Left ventricle myocardium inferior (tissue), 1 donor: ENCODE measurements at regions not wholly inside any gene's neighbourhood (a gene's known extent, or its start where the extent isn't known, plus 50 kb on each side); places are given as distances from the start of the nearest gene placed in this dataset.
"Not testable (repeated sequence)": the region's sequence is repeated elsewhere in the genome, so short reads cannot be mapped to it uniquely, and the experiment has no call there.

ENCODE experiments used
- DNase-seq: peaks from one replicate; pipeline ENCODE4 v3.0.0-alpha.2; 2020
- H3K27ac ChIP-seq: fragments of 200-600 bp; replicated peaks from 2 replicates; pipeline ENCODE4 v1.8.0; 2021
- H3K27me3 ChIP-seq: fragments of 200-600 bp; 2 replicates; pipeline ENCODE4 v1.8.0; 2021; ENCODE audit warnings: low read depth
- H3K36me3 ChIP-seq: fragments of 200-600 bp; 2 replicates; pipeline ENCODE4 v1.8.0; 2021
- H3K4me1 ChIP-seq: fragments of 200-600 bp; 2 replicates; pipeline ENCODE4 v1.8.0; 2021
- H3K4me3 ChIP-seq: fragments of 200-600 bp; 2 replicates; pipeline ENCODE4 v1.8.0; 2021; ENCODE audit warnings: mild to moderate bottlenecking, moderate library complexity
- H3K9me3 ChIP-seq: fragments of 200-600 bp; replicated peaks from 2 replicates; pipeline ENCODE4 v1.8.0; 2021
- CTCF ChIP-seq: fragments of 200-600 bp; IDR thresholded peaks from 2 replicates; pipeline ENCODE4 v1.8.0; 2021; ENCODE audit warnings: antibody characterized with exemption, mild to moderate bottlenecking, borderline replicate concordance
- intact Hi-C: fragments of 100-400 bp; cut with micrococcal nuclease; formaldehyde crosslinking; loops from one replicate; pipeline ENCODE4 v1.11.0; 2022
- donor health status: DM: no; HTN: yes; CAD: no; lungs with severe emphysema.

DNA sequence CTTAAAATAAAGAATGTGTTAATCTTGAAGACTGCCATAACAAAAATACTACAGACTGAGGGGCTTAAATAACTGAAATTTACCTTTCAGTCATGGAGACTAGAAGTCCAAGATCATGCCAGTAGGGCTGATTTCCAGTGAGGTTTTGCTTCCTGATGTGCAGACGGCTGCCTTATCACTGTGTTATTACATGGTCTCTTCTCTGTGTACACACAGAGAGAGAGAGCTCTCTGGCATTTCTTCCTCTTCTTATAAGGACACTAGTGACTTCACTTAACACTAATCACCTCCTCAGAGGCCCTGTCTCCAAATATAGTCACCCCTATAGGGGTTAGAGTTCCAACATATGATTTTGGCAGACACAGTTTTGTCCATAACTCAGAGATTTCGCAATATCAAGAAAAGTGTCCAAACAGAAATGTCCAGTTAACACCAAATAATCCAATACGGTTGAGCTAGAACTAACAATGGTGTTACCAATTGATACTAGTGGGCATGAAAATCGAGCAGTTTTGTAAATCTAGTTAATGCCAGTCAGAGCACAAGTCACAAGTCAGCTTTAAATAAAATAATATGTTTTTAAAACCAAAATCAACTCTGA lies 399.8 kb downstream of the ADCYAP1 start:
- H3K36me3 ChIP-seq, result no peaks in the 10 kb centered on the region
- TF ChIP-seq CTCF, result no peak
- H3K4me3 ChIP-seq, result no peak overlapping the region
- intact Hi-C loops, result no loop called here
- no peak overlapping the region for H3K27ac ChIP-seq
- H3K9me3 ChIP-seq, result peaks cover 5% of the 10 kb centered on the region
- H3K27me3 ChIP-seq, result no peaks in the 10 kb centered on the region
- no peaks in the 10 kb centered on the region for H3K4me1 ChIP-seq
- no peak for DNase-seq

- intact Hi-C loops, result no loop called here
- Histone ChIP-seq H3K4me1 (no peaks in the 10 kb centered on the region), H3K4me3 (no peak overlapping the region), H3K27ac (no peak overlapping the region), H3K36me3 (no peaks in the 10 kb centered on the region), H3K27me3 (no peaks in the 10 kb centered on the region), H3K9me3 (no peaks in the 10 kb centered on the region)
- no peak for DNase-seq
- TF ChIP-seq CTCF, result no peak
Observed at GRCh38 chr18:1306641-1307040, 402.0 kb downstream of the ADCYAP1 start.

GRCh38 chr18:1308686-1309085 lies 404.0 kb downstream of the ADCYAP1 start:
- H3K27me3 ChIP-seq, result no peaks in the 10 kb centered on the region
- intact Hi-C loops, result no loop called here
- no peaks in the 10 kb centered on the region for H3K9me3 ChIP-seq
- TF ChIP-seq CTCF, result no peak
- no peaks in the 10 kb centered on the region for H3K36me3 ChIP-seq
- H3K27ac ChIP-seq, result no peak overlapping the region
- no peak for DNase-seq
- no peak overlapping the region for H3K4me3 ChIP-seq
- H3K4me1 ChIP-seq, result no peaks in the 10 kb centered on the region

DNA sequence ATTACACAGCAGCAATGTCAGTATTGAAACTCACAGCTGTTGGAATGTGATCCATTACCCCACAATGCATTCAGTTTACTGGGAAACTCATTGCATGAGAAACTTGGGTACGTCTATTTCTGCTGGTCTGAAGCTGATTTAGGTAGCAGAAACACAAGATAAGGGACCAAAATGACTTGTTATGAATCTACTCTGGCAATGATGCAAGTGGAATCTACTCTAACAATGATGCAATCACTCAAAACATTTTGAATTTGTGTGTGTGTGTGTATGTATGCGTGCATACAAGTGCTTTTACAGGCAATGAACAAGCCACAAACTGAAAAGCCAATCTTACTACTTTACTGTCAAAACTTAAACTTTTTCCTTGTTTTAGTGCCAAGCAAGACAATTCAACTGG lies 406.7 kb downstream of the ADCYAP1 start:
- no peak overlapping the region for H3K27ac ChIP-seq
- intact Hi-C loops, result no loop called here
- no peaks in the 10 kb centered on the region for H3K36me3 ChIP-seq
- H3K4me3 ChIP-seq, result no peak overlapping the region
- H3K4me1 ChIP-seq, result no peaks in the 10 kb centered on the region
- H3K27me3 ChIP-seq, result no peaks in the 10 kb centered on the region
- no peak for TF ChIP-seq CTCF
- no peaks in the 10 kb centered on the region for H3K9me3 ChIP-seq
- no peak for DNase-seq

GRCh38 chr18:1335345-1335744 lies 430.7 kb downstream of the ADCYAP1 start:
- DNase-seq, H3K36me3 ChIP-seq, H3K4me1 ChIP-seq, intact Hi-C loops, H3K27me3 ChIP-seq, H3K27ac ChIP-seq, H3K4me3 ChIP-seq: not testable (repeated sequence)
- H3K9me3 ChIP-seq, result peaks cover 36% of the 10 kb centered on the region

GRCh38 chr18:1350931-1351450 lies 446.3 kb downstream of the ADCYAP1 start:
- no peak for DNase-seq
- intact Hi-C loops, result no loop called here

More at GRCh38 chr18:1350931-1351450, 446.3 kb downstream of the ADCYAP1 start:
- TF ChIP-seq CTCF, result no peak
- Histone ChIP-seq H3K4me3 (no peak overlapping the region), H3K4me1 (no peaks in the 10 kb centered on the region), H3K9me3 (peaks cover 6% of the 10 kb centered on the region), H3K27ac (no peak overlapping the region), H3K27me3 (no peaks in the 10 kb centered on the region), H3K36me3 (no peaks in the 10 kb centered on the region)
